Right ventricle myocardium inferior (tissue), 1 donor: ENCODE measurements at regions not wholly inside any gene's neighbourhood (a gene's known extent, or its start where the extent isn't known, plus 50 kb on each side); places are given as distances from the start of the nearest gene placed in this dataset.
"Not testable (repeated sequence)": the region's sequence is repeated elsewhere in the genome, so short reads cannot be mapped to it uniquely, and the experiment has no call there.

Source experiments
- ATAC-seq: fragments of 200-7000 bp; cut with Tn5 transposase; one replicate; pipeline ENCODE4 v1.9.1; 2020; ENCODE audit warnings: mild to moderate bottlenecking, moderate library complexity
- DNase-seq: peaks from one replicate; pipeline ENCODE4 v3.0.0; 2021; ENCODE audit errors: missing footprints
- intact Hi-C: fragments of 100-400 bp; cut with DNase I; formaldehyde crosslinking; loops from one replicate; pipeline ENCODE4 v1.11.0; 2022
- donor health status: DM: no; HTN: yes; CAD: no; lungs with severe emphysema.

GRCh38 chr18:52118684-52119083 lies 221.3 kb upstream of the DCC start:
- no peak for ATAC-seq
- intact Hi-C loops = no loop called here

GRCh38 chr18:52130624-52131301 lies 209.2 kb upstream of the DCC start:
- DNase-seq = no peak
- ATAC-seq = no peak

More at GRCh38 chr18:52118684-52119083, 221.3 kb upstream of the DCC start:
- no peak for DNase-seq

GRCh38 chr18:52131845-52132244 lies 208.2 kb upstream of the DCC start:
- DNase-seq = no peak
- intact Hi-C loops = no loop called here

More at GRCh38 chr18:52130624-52131301, 209.2 kb upstream of the DCC start:
- intact Hi-C loops = no loop called here

GRCh38 chr18:52136532-52136931 lies 203.5 kb upstream of the DCC start:
- intact Hi-C loops = no loop called here
- no peak for ATAC-seq
- DNase-seq = no peak

More at GRCh38 chr18:52131845-52132244, 208.2 kb upstream of the DCC start:
- ATAC-seq = no peak

- DNase-seq (no peak), ATAC-seq (no peak)
- intact Hi-C loops = no loop called here
Observed at GRCh38 chr18:52140986-52141385, 199.0 kb upstream of the DCC start.

- DNase-seq = no peak
- intact Hi-C loops = no loop called here
- no peak for ATAC-seq
Observed at GRCh38 chr18:52150050-52150449, 189.9 kb upstream of the DCC start.

GRCh38 chr18:52152036-52152435 lies 188.0 kb upstream of the DCC start:
- no peak for DNase-seq
- ATAC-seq = no peak
- intact Hi-C loops = no loop called here

- no peak for ATAC-seq
- intact Hi-C loops = no loop called here
- DNase-seq = no peak
Observed at GRCh38 chr18:52156166-52156565, 183.8 kb upstream of the DCC start.

GRCh38 chr18:52160636-52161035 lies 179.4 kb upstream of the DCC start:
- DNase-seq (no peak), ATAC-seq (no peak)
- intact Hi-C loops = no loop called here

GRCh38 chr18:52163478-52163877 lies 176.5 kb upstream of the DCC start:
- DNase-seq (no peak), ATAC-seq (no peak)
- intact Hi-C loops = no loop called here

GRCh38 chr18:52168131-52168530 lies 171.9 kb upstream of the DCC start:
- DNase-seq, intact Hi-C loops, ATAC-seq: not testable (repeated sequence)

GRCh38 chr18:52174220-52174619 lies 165.8 kb upstream of the DCC start:
- DNase-seq (no peak), ATAC-seq (no peak)
- intact Hi-C loops = no loop called here

- intact Hi-C loops = no loop called here
- ATAC-seq (no peak), DNase-seq (no peak)
Observed at GRCh38 chr18:52175406-52175805, 164.6 kb upstream of the DCC start.

- intact Hi-C loops = no loop called here
- DNase-seq (no peak), ATAC-seq (no peak)
Observed at GRCh38 chr18:52183107-52183506, 156.9 kb upstream of the DCC start.

GRCh38 chr18:52190195-52190594 lies 149.8 kb upstream of the DCC start:
- ATAC-seq (no peak), DNase-seq (no peak)
- intact Hi-C loops = no loop called here

GRCh38 chr18:52190631-52191030 lies 149.4 kb upstream of the DCC start:
- intact Hi-C loops = no loop called here
- no peak for DNase-seq
- no peak for ATAC-seq

- intact Hi-C loops = no loop called here
- ATAC-seq = no peak
- no peak for DNase-seq
Observed at GRCh38 chr18:52200406-52200805, 139.6 kb upstream of the DCC start.

- intact Hi-C loops = no loop called here
Observed at GRCh38 chr18:52200921-52201663, 138.9 kb upstream of the DCC start.

GRCh38 chr18:52208646-52209045 lies 131.4 kb upstream of the DCC start:
- DNase-seq (no peak), ATAC-seq (no peak)
- intact Hi-C loops = no loop called here

More at GRCh38 chr18:52200921-52201663, 138.9 kb upstream of the DCC start:
- ATAC-seq (no peak), DNase-seq (no peak)

GRCh38 chr18:52216109-52216508 lies 123.9 kb upstream of the DCC start:
- DNase-seq (no peak), ATAC-seq (no peak)
- intact Hi-C loops = no loop called here
